Heart left ventricle (tissue), 16 donors: ENCODE measurements at regions not wholly inside any gene's neighbourhood (a gene's known extent, or its start where the extent isn't known, plus 50 kb on each side); places are given as distances from the start of the nearest gene placed in this dataset.
A peak's percentile ranks its signal among the peaks of the same experiment; 100 is the strongest.

ENCODE experiments used
- ATAC-seq, 4 donors: fragments of 200-7000 bp; cut with Tn5 transposase; one replicate each; pipeline ENCODE4 v1.9.1; 2020 to 2022; ENCODE audit warnings: moderate library complexity in 4 of 4, mild to moderate bottlenecking in 3 of 4, moderate number of reproducible peaks in 1 of 4
- DNase-seq, 5 donors: peaks; one replicate each; pipeline ENCODE4 v3.0.0-alpha.2; 2020
- H3K27ac ChIP-seq, 12 donors: fragments of 200-600 bp; sonication (generic) in 4 of 12; one replicate each; pipeline versions ENCODE4 v1.5.0 to v1.8.0; 2016 to 2022; ENCODE audit warnings: mild to moderate bottlenecking in 2 of 12
- H3K27me3 ChIP-seq, 9 donors: fragments of 200-600 bp; sonication (generic) in 2 of 9; one replicate each; pipeline versions ENCODE4 v1.5.1 to v1.8.0; 2016 to 2022; ENCODE audit warnings: mild to moderate bottlenecking in 3 of 9
- H3K36me3 ChIP-seq, 9 donors: fragments of 200-600 bp; sonication (generic) in 2 of 9; one replicate each; pipeline versions ENCODE4 v1.5.0 to v1.8.0; 2018 to 2022; ENCODE audit warnings: mild to moderate bottlenecking in 2 of 9
- H3K4me1 ChIP-seq, 12 donors: fragments of 200-600 bp; sonication (generic) in 4 of 12; one replicate each; pipeline versions ENCODE4 v1.5.0 to v1.8.0; 2016 to 2022; ENCODE audit warnings: mild to moderate bottlenecking in 3 of 12
- H3K4me3 ChIP-seq, 12 donors: fragments of 200-600 bp; sonication (generic) in 4 of 12; one replicate each; pipeline versions ENCODE4 v1.5.0 to v1.8.0; 2017 to 2022; ENCODE audit warnings: mild to moderate bottlenecking in 9 of 12, moderate library complexity in 4 of 12
- H3K9me3 ChIP-seq, 12 donors: fragments of 200-600 bp; sonication (generic) in 4 of 12; one replicate each; pipeline versions ENCODE4 v1.5.0 to v1.8.0; 2016 to 2022; ENCODE audit warnings: mild to moderate bottlenecking in 1 of 12
- CTCF ChIP-seq, 12 donors: fragments of 200-600 bp; sonication (generic) in 4 of 12; IDR thresholded peaks; one replicate each; pipeline versions ENCODE4 v1.5.0 to v1.8.0; 2018 to 2022; ENCODE audit warnings: antibody characterized with exemption in 12 of 12, mild to moderate bottlenecking in 5 of 12
- POLR2A ChIP-seq, 2 donors: fragments of 450-650 bp; IDR thresholded peaks; one replicate each; pipeline ENCODE4 v1.6.1; 2017; ENCODE audit warnings: antibody characterized with exemption in 2 of 2, mild to moderate bottlenecking in 2 of 2, moderate library complexity in 2 of 2
- WGBS, 4 donors: extraction: QIAGEN DNeasy Blood & Tissue Kit in 2 of 4; methylation state at CpG; one replicate each; pipeline versions ENCODE4 v1.1.5 to v1.1.7; 2013 to 2018; 5-methylcytosine and 5-hydroxymethylcytosine counted together
- intact Hi-C, 10 donors: fragments of 100-400 bp; cut with DNase I; formaldehyde crosslinking; loops; one replicate each; pipeline versions ENCODE4 v1.11.1 to v1.14.2; 2022
- donor health status: ischemic (EF 13 %, LVEDD 7.1; RV severe dilation, severe dysfunction).
- donor health status: healthy with polysubstance abuse.
- donor health status: DM: no; HTN: yes; CAD: no.
- donor health status: DM: no; HTN: no; CAD: no.
- donor health status: ischemic (EF 25% LVEDD 6.9; RV normal size, moderate dysfunction).
- donor health status: ischemic (EF 25% LVEDD 5.7; RV mildly dilated, moderate dysfunction).
- donor health status: healthy.
- donor health status: DM: yes; HTN: yes; CAD: no.
- donor health status: ischemic (EF 35%, LVEDD 5.7; RV mildly dilated, moderate dysfunction).
- donor health status: nonischemic (EF 11% LVEDD 7.7; RV severe dilation, severe dysfunction).
- donor health status: DM: yes; HTN: yes; CAD: no.
- donor health status: PGD.
- donor health status: ischemic (EF 29% LVEDD 5.4; RV normal size, mild dysfunction).
- donor health status: nonischemic (EF 23%, LVEDD 6.1; RV moderate dilation, normal function).

- peak overlapping the region in 1 of 12 donors; percentile 90 for H3K27ac ChIP-seq
- ATAC-seq (no peak), DNase-seq (no peak)
- peaks cover 0 to 9% (median 0%) of the 10 kb centered on the region in 9 donors for H3K27me3 ChIP-seq
- no peak for TF ChIP-seq CTCF (IDR thresholded peaks at IDR 0.05)
- no peak for TF ChIP-seq POLR2A (IDR thresholded peaks at IDR 0.05)
- H3K4me3 ChIP-seq = no peak overlapping the region
- no peaks in the 10 kb centered on the region for H3K36me3 ChIP-seq
- intact Hi-C loops = no loop called here
- H3K9me3 ChIP-seq = peaks cover 0 to 7% (median 0%) of the 10 kb centered on the region in 12 donors
- WGBS, 4 donors = 67 to 69% (median 68%) methylated on average over 4 of the region's 4 CpGs
- H3K4me1 ChIP-seq = peaks cover 0 to 41% (median 0%) of the 10 kb centered on the region in 12 donors
These were observed 475.9 kb downstream of the PTPRU start for GRCh38 chr1:29712284-29712651.

GRCh38 chr1:29711582-29712283, 475.4 kb downstream of the PTPRU start:
- Histone ChIP-seq H3K4me3 (no peak overlapping the region), H3K9me3 (peaks cover 0 to 1% (median 0%) of the 10 kb centered on the region in 12 donors), H3K36me3 (no peaks in the 10 kb centered on the region), H3K27ac (peak overlapping the region in 1 of 12 donors; percentile 90), H3K4me1 (peaks cover 0 to 41% (median 0%) of the 10 kb centered on the region in 12 donors), H3K27me3 (peaks cover 0 to 9% (median 3%) of the 10 kb centered on the region in 9 donors)
- 63 to 71% (median 67%) methylated on average over 7 of the region's 7 CpGs for WGBS, 4 donors
- intact Hi-C loops = no loop called here
- ATAC-seq (no peak), DNase-seq (no peak)
- TF ChIP-seq POLR2A (IDR thresholded peaks at IDR 0.05) (no peak), CTCF (IDR thresholded peaks at IDR 0.05) (no peak)

GRCh38 chr1:29709704-29710280, 473.5 kb downstream of the PTPRU start:
- DNase-seq = no peak
- no peak for TF ChIP-seq CTCF (IDR thresholded peaks at IDR 0.05)
- no peak for TF ChIP-seq POLR2A (IDR thresholded peaks at IDR 0.05)
- H3K9me3 ChIP-seq = no peaks in the 10 kb centered on the region
- H3K4me3 ChIP-seq = no peak overlapping the region
- peaks cover 0 to 41% (median 0%) of the 10 kb centered on the region in 12 donors for H3K4me1 ChIP-seq
- H3K27me3 ChIP-seq = peaks cover 0 to 22% (median 15%) of the 10 kb centered on the region in 9 donors
- 46 to 56% (median 49%) methylated on average over 9 of the region's 9 CpGs for WGBS, 4 donors
- peak in 1 of 4 donors; percentile 19 for ATAC-seq
- intact Hi-C loops = loop anchor here in 3 of 10 donors (10.0 kb wide), 3 partner anchors 375 to 475 kb away; partner anchors contain the start of genes MECR (in 1 of the 3) and PTPRU (in 1 of the 3)
- no peaks in the 10 kb centered on the region for H3K36me3 ChIP-seq
- H3K27ac ChIP-seq = peak overlapping the region in 1 of 12 donors; percentile 70
